ENCODE measurements at regions not wholly inside any gene's neighbourhood (a gene's known extent, or its start where the extent isn't known, plus 50 kb on each side); places are given as distances from the start of the nearest gene placed in this dataset.

DNA sequence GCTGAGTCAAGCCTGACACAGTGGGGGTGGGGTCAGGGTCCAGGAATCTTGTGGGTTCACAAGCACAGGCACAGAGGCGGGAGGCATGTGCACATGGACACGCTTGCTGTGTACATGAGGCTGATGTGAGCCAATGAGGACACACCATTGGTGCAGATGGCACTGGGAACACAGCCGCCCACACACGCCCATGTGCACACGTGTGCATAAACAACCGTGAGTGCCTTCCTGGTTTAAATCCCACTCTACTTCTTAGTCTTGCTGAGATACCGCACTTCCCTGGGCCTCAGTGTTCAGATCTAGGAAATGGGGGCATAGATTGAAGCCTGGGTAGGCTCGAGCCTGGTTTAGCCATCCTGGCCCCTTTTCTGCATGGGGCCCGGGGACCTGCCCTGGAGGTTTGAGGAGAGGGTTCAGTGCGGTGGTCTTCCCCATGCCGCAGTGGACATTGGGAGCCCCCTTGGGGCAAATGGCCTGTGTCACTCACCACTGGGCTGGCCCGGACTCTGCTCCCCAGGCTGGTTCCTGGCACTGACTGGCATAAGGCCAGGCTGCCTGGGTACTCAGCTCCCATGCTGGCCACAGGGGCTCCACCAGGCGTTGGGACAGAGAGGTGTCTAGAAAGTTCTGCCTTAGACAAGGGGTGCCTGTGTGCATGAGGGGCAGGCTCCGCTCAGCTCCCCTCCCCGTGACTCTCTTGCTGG lies 60.2 kb downstream of the CEBPB start:
- intact Hi-C loops (cut with DNase I): no loop called here
- Histone ChIP-seq H3K36me3 (ENCODE audit: control insufficient read depth in 2 of 3, insufficient read depth in 3 of 3, low read length in 3 of 3) (no peaks in the 10 kb centered on the region), H3K27ac (ENCODE audit: low read depth in 2 of 2, low read length in 2 of 2) (no peak overlapping the region), H3K9me3 (ENCODE audit: control insufficient read depth in 2 of 3, insufficient read depth in 1 of 3, low read length in 3 of 3) (no peaks in the 10 kb centered on the region), H3K27me3 (ENCODE audit: control insufficient read depth, insufficient read depth, low read length) (no peaks in the 10 kb centered on the region), H3K9ac (ENCODE audit: low read length in 3 of 3) (no peak overlapping the region), H3K4me1 (ENCODE audit: control insufficient read depth in 2 of 3, insufficient read depth in 2 of 3, low read depth in 1 of 3, low read length in 3 of 3) (no peaks in the 10 kb centered on the region), H3K4me3 (ENCODE audit: low read length in 3 of 3) (no peak overlapping the region)
- DNase-seq (no peak), FAIRE-seq (no peak)
- TF ChIP-seq, protein P1, sequence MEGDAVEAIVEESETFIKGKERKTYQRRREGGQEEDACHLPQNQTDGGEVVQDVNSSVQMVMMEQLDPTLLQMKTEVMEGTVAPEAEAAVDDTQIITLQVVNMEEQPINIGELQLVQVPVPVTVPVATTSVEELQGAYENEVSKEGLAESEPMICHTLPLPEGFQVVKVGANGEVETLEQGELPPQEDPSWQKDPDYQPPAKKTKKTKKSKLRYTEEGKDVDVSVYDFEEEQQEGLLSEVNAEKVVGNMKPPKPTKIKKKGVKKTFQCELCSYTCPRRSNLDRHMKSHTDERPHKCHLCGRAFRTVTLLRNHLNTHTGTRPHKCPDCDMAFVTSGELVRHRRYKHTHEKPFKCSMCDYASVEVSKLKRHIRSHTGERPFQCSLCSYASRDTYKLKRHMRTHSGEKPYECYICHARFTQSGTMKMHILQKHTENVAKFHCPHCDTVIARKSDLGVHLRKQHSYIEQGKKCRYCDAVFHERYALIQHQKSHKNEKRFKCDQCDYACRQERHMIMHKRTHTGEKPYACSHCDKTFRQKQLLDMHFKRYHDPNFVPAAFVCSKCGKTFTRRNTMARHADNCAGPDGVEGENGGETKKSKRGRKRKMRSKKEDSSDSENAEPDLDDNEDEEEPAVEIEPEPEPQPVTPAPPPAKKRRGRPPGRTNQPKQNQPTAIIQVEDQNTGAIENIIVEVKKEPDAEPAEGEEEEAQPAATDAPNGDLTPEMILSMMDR (IDR thresholded peaks at IDR 0.05; ENCODE audit: borderline replicate concordance, extremely low read depth, insufficient read depth): no peak

DNA sequence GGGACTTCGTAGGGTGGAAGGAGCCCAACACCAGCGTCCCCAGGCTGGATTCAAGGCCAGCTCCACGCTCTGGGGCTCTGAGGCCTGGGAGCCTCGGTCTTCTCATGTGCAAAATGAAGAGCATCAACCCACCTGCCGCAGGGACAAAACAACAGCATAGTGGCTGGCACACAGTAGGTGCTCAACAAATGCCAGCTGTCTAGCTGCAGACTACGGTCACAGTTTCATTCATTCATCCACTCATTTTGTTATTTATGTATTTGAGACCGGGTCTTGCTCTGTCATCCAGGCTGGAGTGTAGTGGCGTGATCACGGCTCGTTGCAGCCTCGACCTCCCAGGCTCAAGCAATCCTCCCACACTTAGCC lies 60.7 kb downstream of the CEBPB start:
- no peaks in the 10 kb centered on the region for H3K4me1 ChIP-seq (ENCODE audit: control insufficient read depth in 2 of 3, insufficient read depth in 2 of 3, low read depth in 1 of 3, low read length in 3 of 3)
- H3K36me3 ChIP-seq (ENCODE audit: control insufficient read depth in 2 of 3, insufficient read depth in 3 of 3, low read length in 3 of 3): no peaks in the 10 kb centered on the region
- intact Hi-C loops (cut with DNase I): no loop called here
- H3K9me3 ChIP-seq (ENCODE audit: control insufficient read depth in 2 of 3, insufficient read depth in 1 of 3, low read length in 3 of 3): no peaks in the 10 kb centered on the region
- no peak overlapping the region for H3K4me3 ChIP-seq (ENCODE audit: low read length in 3 of 3)
- TF ChIP-seq, protein P1 (IDR thresholded peaks at IDR 0.05; ENCODE audit: borderline replicate concordance, extremely low read depth, insufficient read depth): no peak
- no peak for FAIRE-seq
- H3K27ac ChIP-seq (ENCODE audit: low read depth in 2 of 2, low read length in 2 of 2): no peak overlapping the region
- no peak for DNase-seq
- no peaks in the 10 kb centered on the region for H3K27me3 ChIP-seq (ENCODE audit: control insufficient read depth, insufficient read depth, low read length)
- H3K9ac ChIP-seq (ENCODE audit: low read length in 3 of 3): no peak overlapping the region

DNA sequence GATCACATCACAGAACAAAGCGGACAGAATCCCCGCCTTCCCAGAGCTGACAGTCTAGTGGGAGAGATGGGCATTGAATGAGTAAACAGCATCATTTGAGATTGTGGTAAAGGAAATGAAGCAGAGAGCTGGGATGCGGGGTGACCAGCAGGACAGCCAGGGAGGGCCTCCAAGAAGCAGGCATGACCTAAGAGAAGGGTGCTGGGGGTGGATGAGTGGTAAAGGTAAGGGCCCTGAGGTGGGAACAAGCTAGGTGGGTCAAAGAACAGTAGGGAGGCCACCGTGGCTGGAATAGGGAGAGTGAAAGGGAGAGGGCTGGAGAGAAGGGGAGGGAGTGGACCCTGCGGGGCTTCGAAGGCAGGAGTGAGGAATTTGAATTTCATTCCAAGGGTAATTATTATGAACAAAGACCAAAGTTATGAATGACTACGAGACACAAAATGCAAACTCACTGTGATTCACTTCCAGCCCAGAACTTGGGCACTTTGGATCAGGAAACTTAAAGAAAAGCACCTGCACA lies 61.4 kb downstream of the CEBPB start:
- no peaks in the 10 kb centered on the region for H3K4me1 ChIP-seq (ENCODE audit: control insufficient read depth in 2 of 3, insufficient read depth in 2 of 3, low read depth in 1 of 3, low read length in 3 of 3)
- no peaks in the 10 kb centered on the region for H3K36me3 ChIP-seq (ENCODE audit: control insufficient read depth in 2 of 3, insufficient read depth in 3 of 3, low read length in 3 of 3)
- intact Hi-C loops (cut with DNase I): no loop called here
- H3K27ac ChIP-seq (ENCODE audit: low read depth in 2 of 2, low read length in 2 of 2): no peak overlapping the region
- DNase-seq (no peak), FAIRE-seq (no peak)
- TF ChIP-seq, protein P1 (IDR thresholded peaks at IDR 0.05; ENCODE audit: borderline replicate concordance, extremely low read depth, insufficient read depth): no peak
- H3K9me3 ChIP-seq (ENCODE audit: control insufficient read depth in 2 of 3, insufficient read depth in 1 of 3, low read length in 3 of 3): no peaks in the 10 kb centered on the region
- no peak overlapping the region for H3K9ac ChIP-seq (ENCODE audit: low read length in 3 of 3)
- no peak overlapping the region for H3K4me3 ChIP-seq (ENCODE audit: low read length in 3 of 3)
- no peaks in the 10 kb centered on the region for H3K27me3 ChIP-seq (ENCODE audit: control insufficient read depth, insufficient read depth, low read length)

DNA sequence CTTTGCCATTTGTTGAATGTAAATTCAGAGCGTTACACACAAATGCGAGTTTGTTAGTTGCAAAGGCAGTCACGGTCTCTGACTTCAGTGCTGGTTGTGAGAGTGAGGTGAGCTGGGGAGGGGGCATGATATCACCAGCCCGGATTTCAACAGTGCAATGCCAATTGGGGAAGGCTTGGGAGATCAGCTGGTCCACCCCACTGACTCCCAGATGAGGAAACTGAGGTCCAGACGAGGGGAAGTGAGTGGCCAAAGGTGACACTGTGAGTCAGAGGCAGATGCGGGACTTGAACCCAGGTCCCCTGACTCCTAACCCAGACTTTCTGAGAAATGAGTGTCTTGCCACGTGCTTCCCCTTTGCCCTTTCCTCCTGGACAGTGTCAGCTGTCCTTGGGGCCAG lies 62.1 kb downstream of the CEBPB start:
- no peak overlapping the region for H3K9ac ChIP-seq (ENCODE audit: low read length in 3 of 3)
- no peaks in the 10 kb centered on the region for H3K27me3 ChIP-seq (ENCODE audit: control insufficient read depth, insufficient read depth, low read length)
- DNase-seq: no peak
- H3K4me3 ChIP-seq (ENCODE audit: low read length in 3 of 3): no peak overlapping the region
- H3K27ac ChIP-seq (ENCODE audit: low read depth in 2 of 2, low read length in 2 of 2): no peak overlapping the region
- TF ChIP-seq, protein P1 (IDR thresholded peaks at IDR 0.05; ENCODE audit: borderline replicate concordance, extremely low read depth, insufficient read depth): no peak
- H3K4me1 ChIP-seq (ENCODE audit: control insufficient read depth in 2 of 3, insufficient read depth in 2 of 3, low read depth in 1 of 3, low read length in 3 of 3): no peaks in the 10 kb centered on the region
- no peaks in the 10 kb centered on the region for H3K9me3 ChIP-seq (ENCODE audit: control insufficient read depth in 2 of 3, insufficient read depth in 1 of 3, low read length in 3 of 3)
- intact Hi-C loops (cut with DNase I): no loop called here
- H3K36me3 ChIP-seq (ENCODE audit: control insufficient read depth in 2 of 3, insufficient read depth in 3 of 3, low read length in 3 of 3): no peaks in the 10 kb centered on the region
- no peak for FAIRE-seq

Data from kidney (tissue), 13 donors.